WTC11 (cell line): ENCODE measurements at regions not wholly inside any gene's neighbourhood (a gene's known extent, or its start where the extent isn't known, plus 50 kb on each side); places are given as distances from the start of the nearest gene placed in this dataset.

Experiments used
- ATAC-seq: fragments of 200-7000 bp; cut with Tn5 transposase; 2 replicates; pipeline ENCODE4 v1.10.0; 2021; ENCODE audit warnings: mild to moderate bottlenecking, moderate library complexity
- CTCF ChIA-PET: fragments of 300-600 bp; sonication (Branson Sonifier 250); formaldehyde crosslinking; loops from one replicate; lab custom pipeline; 2021; ENCODE audit warnings: antibody characterized with exemption; lab: Charles Lee
- POLR2A ChIA-PET: fragments of 350-600 bp; sonication (Branson Sonifier 250); formaldehyde crosslinking; loops from one replicate; lab custom pipeline; 2021; ENCODE audit warnings: antibody characterized with exemption; lab: Charles Lee
- DNase-seq: peaks from one replicate; pipeline ENCODE4 v3.0.0; 2021; ENCODE audit warnings: low spot score
- H3K27ac Mint-ChIP-seq: 2 replicates; pipeline ENCODE4 v1.8.0; 2021; ENCODE audit warnings: mixed read lengths
- H3K27me3 Mint-ChIP-seq: 2 replicates; pipeline ENCODE4 v1.8.0; 2021; ENCODE audit warnings: low read depth, mild to moderate bottlenecking, moderate library complexity, mixed read lengths
- H3K36me3 Mint-ChIP-seq: 2 replicates; pipeline ENCODE4 v1.8.0; 2021; ENCODE audit warnings: mixed read lengths
- H3K4me1 Mint-ChIP-seq: 2 replicates; pipeline ENCODE4 v1.8.0; 2022; ENCODE audit warnings: mixed read lengths
- H3K4me3 Mint-ChIP-seq: 2 replicates; pipeline ENCODE4 v1.8.0; 2021; ENCODE audit warnings: mild to moderate bottlenecking, moderate library complexity, mixed read lengths
- H3K9me3 Mint-ChIP-seq: 2 replicates; pipeline ENCODE4 v1.8.0; 2021; ENCODE audit warnings: mixed read lengths
- AR ChIP-seq: fragments of 250-450 bp; sonication (Bioruptor Pico); IDR thresholded peaks from 2 replicates; pipeline ENCODE4 v1.9.0; 2021; ENCODE audit warnings: mild to moderate bottlenecking
- ATF6 ChIP-seq: sonication (generic); formaldehyde crosslinking; IDR thresholded peaks from 2 replicates; pipeline ENCODE4 v1.8.1; 2023; ENCODE audit warnings: mild to moderate bottlenecking, missing genetic modification reagents
- CREB1 ChIP-seq: sonication (generic); formaldehyde crosslinking; IDR thresholded peaks from 2 replicates; pipeline ENCODE4 v1.8.0; 2023; ENCODE audit warnings: mild to moderate bottlenecking, missing genetic modification reagents
- CREM ChIP-seq: sonication (generic); formaldehyde crosslinking; IDR thresholded peaks from 2 replicates; pipeline ENCODE4 v1.8.1; 2022; ENCODE audit warnings: mild to moderate bottlenecking, missing genetic modification reagents, moderate library complexity
- E2F1 ChIP-seq: sonication (generic); formaldehyde crosslinking; IDR thresholded peaks from 2 replicates; pipeline ENCODE4 v1.8.0; 2022; ENCODE audit warnings: mild to moderate bottlenecking, missing genetic modification reagents
- EMX1 ChIP-seq: fragments of 250-450 bp; sonication (Bioruptor Pico); IDR thresholded peaks from 2 replicates; pipeline ENCODE4 v1.8.0; 2021; ENCODE audit warnings: mild to moderate bottlenecking
- ETV6 ChIP-seq: sonication (generic); formaldehyde crosslinking; IDR thresholded peaks from 2 replicates; pipeline ENCODE4 v1.8.1; 2022; ENCODE audit warnings: mild to moderate bottlenecking, missing genetic modification reagents
- FOXJ3 ChIP-seq: sonication (generic); formaldehyde crosslinking; IDR thresholded peaks from 2 replicates; pipeline ENCODE4 v1.9.0; 2021; ENCODE audit warnings: missing genetic modification reagents, mild to moderate bottlenecking, borderline replicate concordance
- HMGA2 ChIP-seq: fragments of 250-450 bp; sonication (Bioruptor Pico); IDR thresholded peaks from 2 replicates; pipeline ENCODE4 v1.4.0; 2021; ENCODE audit warnings: mild to moderate bottlenecking, moderate library complexity
- KAT7 ChIP-seq: sonication (generic); formaldehyde crosslinking; IDR thresholded peaks from 2 replicates; pipeline ENCODE4 v1.8.1; 2023; ENCODE audit warnings: missing genetic modification reagents, mild to moderate bottlenecking, borderline replicate concordance
- MAX ChIP-seq: sonication (generic); formaldehyde crosslinking; IDR thresholded peaks from 2 replicates; pipeline ENCODE4 v1.8.0; 2022; ENCODE audit warnings: mild to moderate bottlenecking, missing genetic modification reagents
- NFYB ChIP-seq: sonication (generic); formaldehyde crosslinking; conservative IDR thresholded peaks from 2 replicates; pipeline ENCODE4 v1.8.0; 2022; ENCODE audit warnings: low read depth, missing genetic modification reagents
- SOX15 ChIP-seq: fragments of 250-450 bp; sonication (Bioruptor Pico); IDR thresholded peaks from 2 replicates; pipeline ENCODE4 v1.9.0; 2021; ENCODE audit warnings: mild to moderate bottlenecking
- TEAD4 ChIP-seq: sonication (generic); formaldehyde crosslinking; IDR thresholded peaks from 2 replicates; pipeline ENCODE4 v1.8.0; 2022; ENCODE audit warnings: mild to moderate bottlenecking, missing genetic modification reagents
- TP53 ChIP-seq: sonication (generic); formaldehyde crosslinking; IDR thresholded peaks from 2 replicates; pipeline ENCODE4 v1.8.1; 2023; ENCODE audit warnings: mild to moderate bottlenecking, missing genetic modification reagents
- USF2 ChIP-seq: sonication (generic); formaldehyde crosslinking; IDR thresholded peaks from 2 replicates; pipeline ENCODE4 v1.8.1; 2023; ENCODE audit warnings: mild to moderate bottlenecking, missing genetic modification reagents, moderate library complexity
- ZBTB43 ChIP-seq: sonication (generic); formaldehyde crosslinking; IDR thresholded peaks from 2 replicates; pipeline ENCODE4 v1.8.1; 2023; ENCODE audit warnings: mild to moderate bottlenecking, missing genetic modification reagents
- ZMAT4 ChIP-seq: fragments of 250-450 bp; sonication (Bioruptor Pico); IDR thresholded peaks from 2 replicates; pipeline ENCODE4 v1.9.0; 2021; ENCODE audit warnings: mild to moderate bottlenecking
- ZNF121 ChIP-seq: sonication (generic); formaldehyde crosslinking; IDR thresholded peaks from 2 replicates; pipeline ENCODE4 v1.8.0; 2023; ENCODE audit warnings: missing genetic modification reagents
- ZNF138 ChIP-seq: sonication (generic); formaldehyde crosslinking; conservative IDR thresholded peaks from 2 replicates; pipeline ENCODE4 v1.8.1; 2022; ENCODE audit warnings: mild to moderate bottlenecking, moderate library complexity, missing genetic modification reagents
- ZNF423 ChIP-seq: fragments of 250-450 bp; sonication (Bioruptor Pico); IDR thresholded peaks from 2 replicates; pipeline ENCODE4 v2.1.2; 2022; ENCODE audit warnings: mild to moderate bottlenecking, moderate library complexity
- ZNF532 ChIP-seq: fragments of 250-450 bp; sonication (Bioruptor Pico); IDR thresholded peaks from 2 replicates; pipeline ENCODE4 v1.9.0; 2021; ENCODE audit warnings: mild to moderate bottlenecking, borderline replicate concordance

GRCh38 chr22:48641906-48642475 is 1185.7 kb downstream of the BRD1 start:
- no peak for DNase-seq
- H3K27me3 Mint-ChIP-seq: no peaks in the 10 kb centered on the region
- TF ChIP-seq ZNF121 (CRISPR knock-in tag): no peak
- no peak for TF ChIP-seq ZMAT4 (CRISPR knock-in tag)
- TF ChIP-seq CREB1 (CRISPR knock-in tag): no peak
- TF ChIP-seq ATF6 (CRISPR knock-in tag): no peak
- TF ChIP-seq CREM (CRISPR knock-in tag): no peak
- no peak for TF ChIP-seq NFYB (CRISPR knock-in tag)
- no peak for TF ChIP-seq ZNF138 (CRISPR knock-in tag)
- no peak for TF ChIP-seq ZNF532 (CRISPR knock-in tag)
- TF ChIP-seq SOX15 (CRISPR knock-in tag): no peak
- no peak for TF ChIP-seq KAT7
- TF ChIP-seq HMGA2 (CRISPR knock-in tag): no peak
- no peak for TF ChIP-seq TP53 (CRISPR knock-in tag)
- TF ChIP-seq MAX (CRISPR knock-in tag): no peak
- TF ChIP-seq EMX1 (CRISPR knock-in tag): no peak
- no peak for TF ChIP-seq FOXJ3 (CRISPR knock-in tag)
- TF ChIP-seq, all 79 proteins: peak for 0
- Mint-ChIP-seq H3K4me1 (no peaks in the 10 kb centered on the region), H3K9me3 (no peaks in the 10 kb centered on the region), H3K27ac (no peak overlapping the region), H3K4me3 (no peak overlapping the region), H3K36me3 (no peaks in the 10 kb centered on the region)
- ChIA-PET CTCF (no interaction called here), POLR2A (no interaction called here)
- ATAC-seq: no peak

- H3K4me3 Mint-ChIP-seq: no peak overlapping the region
- no peaks in the 10 kb centered on the region for H3K27me3 Mint-ChIP-seq
- CTCF ChIA-PET: no interaction called here
Measured at GRCh38 chr22:48640890-48641841, 1186.5 kb downstream of the BRD1 start.

More at GRCh38 chr22:48640890-48641841, 1186.5 kb downstream of the BRD1 start:
- Mint-ChIP-seq H3K9me3 (no peaks in the 10 kb centered on the region), H3K36me3 (no peaks in the 10 kb centered on the region), H3K4me1 (no peaks in the 10 kb centered on the region), H3K27ac (no peak overlapping the region)
- TF ChIP-seq AR (CRISPR knock-in tag): no peak
- no peak for TF ChIP-seq ZNF423 (CRISPR knock-in tag)
- no peak for TF ChIP-seq TEAD4 (CRISPR knock-in tag)
- no peak for TF ChIP-seq USF2 (CRISPR knock-in tag)
- no peak for TF ChIP-seq ETV6 (CRISPR knock-in tag)
- TF ChIP-seq ZBTB43 (CRISPR knock-in tag): no peak
- TF ChIP-seq E2F1 (CRISPR knock-in tag): no peak
- DNase-seq (no peak), ATAC-seq (no peak)
- POLR2A ChIA-PET: no interaction called here
